ENCODE measurements at regions not wholly inside any gene's neighbourhood (a gene's known extent, or its start where the extent isn't known, plus 50 kb on each side); places are given as distances from the start of the nearest gene placed in this dataset.
A peak's percentile ranks its signal among the peaks of the same experiment; 100 is the strongest.

- no peaks in the 10 kb centered on the region for H3K27me3 Mint-ChIP-seq
Measured at GRCh38 chr5:93810780-93811179, 69.4 kb upstream of the POU5F2 start.

GRCh38 chr5:93809430-93809829 is 68.0 kb upstream of the POU5F2 start:
- H3K36me3 Mint-ChIP-seq (ENCODE audit: low read depth), result peaks cover 3% of the 10 kb centered on the region
- no peak for ATAC-seq

More at GRCh38 chr5:93810780-93811179, 69.4 kb upstream of the POU5F2 start:
- Mint-ChIP-seq H3K36me3 (ENCODE audit: low read depth) (peaks cover 3% of the 10 kb centered on the region), H3K4me3 (no peak overlapping the region), H3K4me1 (no peaks in the 10 kb centered on the region), H3K27ac (no peak overlapping the region)
- no peak for ATAC-seq
- no peaks in the 10 kb centered on the region for H3K9me3 ChIP-seq (ENCODE audit: control insufficient read depth, low read length, poor library complexity, severe bottlenecking)
- no peak for DNase-seq

GRCh38 chr5:93807846-93808245 is 66.4 kb upstream of the POU5F2 start:
- H3K4me1 Mint-ChIP-seq, result no peaks in the 10 kb centered on the region
- H3K4me3 Mint-ChIP-seq, result no peak overlapping the region
- no peak for DNase-seq
- no peak overlapping the region for H3K27ac Mint-ChIP-seq
- no peaks in the 10 kb centered on the region for H3K9me3 ChIP-seq (ENCODE audit: control insufficient read depth, low read length, poor library complexity, severe bottlenecking)
- no peak for ATAC-seq
- no peaks in the 10 kb centered on the region for H3K36me3 Mint-ChIP-seq (ENCODE audit: low read depth)
- no peaks in the 10 kb centered on the region for H3K27me3 Mint-ChIP-seq

More at GRCh38 chr5:93809430-93809829, 68.0 kb upstream of the POU5F2 start:
- Mint-ChIP-seq H3K27ac (no peak overlapping the region), H3K4me1 (no peaks in the 10 kb centered on the region), H3K4me3 (no peak overlapping the region), H3K27me3 (no peaks in the 10 kb centered on the region)
- DNase-seq, result no peak
- H3K9me3 ChIP-seq (ENCODE audit: control insufficient read depth, low read length, poor library complexity, severe bottlenecking), result no peaks in the 10 kb centered on the region

- H3K27me3 Mint-ChIP-seq, result no peaks in the 10 kb centered on the region
- no peaks in the 10 kb centered on the region for H3K9me3 ChIP-seq (ENCODE audit: control insufficient read depth, low read length, poor library complexity, severe bottlenecking)
- ATAC-seq, result no peak
- no peak overlapping the region for H3K27ac Mint-ChIP-seq
- no peak overlapping the region for H3K4me3 Mint-ChIP-seq
- no peaks in the 10 kb centered on the region for H3K4me1 Mint-ChIP-seq
- no peaks in the 10 kb centered on the region for H3K36me3 Mint-ChIP-seq (ENCODE audit: low read depth)
- DNase-seq, result no peak
Measured at GRCh38 chr5:93805616-93806379, 64.4 kb upstream of the POU5F2 start.

- ATAC-seq (no peak), DNase-seq (no peak)
- no peaks in the 10 kb centered on the region for H3K27me3 Mint-ChIP-seq
- H3K4me3 Mint-ChIP-seq, result no peak overlapping the region
- H3K36me3 Mint-ChIP-seq (ENCODE audit: low read depth), result no peaks in the 10 kb centered on the region
- no peaks in the 10 kb centered on the region for H3K9me3 ChIP-seq (ENCODE audit: control insufficient read depth, low read length, poor library complexity, severe bottlenecking)
- H3K27ac Mint-ChIP-seq, result no peak overlapping the region
- H3K4me1 Mint-ChIP-seq, result peaks cover 2% of the 10 kb centered on the region
Measured at GRCh38 chr5:93800988-93801811, 59.8 kb upstream of the POU5F2 start.

GRCh38 chr5:93794954-93795353 is 53.6 kb upstream of the POU5F2 start:
- Mint-ChIP-seq H3K4me3 (no peak overlapping the region), H3K4me1 (peaks cover 5% of the 10 kb centered on the region), H3K27me3 (no peaks in the 10 kb centered on the region), H3K27ac (no peak overlapping the region), H3K36me3 (ENCODE audit: low read depth) (peaks cover 4% of the 10 kb centered on the region)
- no peaks in the 10 kb centered on the region for H3K9me3 ChIP-seq (ENCODE audit: control insufficient read depth, low read length, poor library complexity, severe bottlenecking)
- no peak for ATAC-seq
- no peak for DNase-seq

- H3K36me3 Mint-ChIP-seq (ENCODE audit: low read depth), result peaks cover 4% of the 10 kb centered on the region
- no peaks in the 10 kb centered on the region for H3K27me3 Mint-ChIP-seq
- DNase-seq (no peak), ATAC-seq (no peak)
- no peak overlapping the region for H3K27ac Mint-ChIP-seq
- no peaks in the 10 kb centered on the region for H3K9me3 ChIP-seq (ENCODE audit: control insufficient read depth, low read length, poor library complexity, severe bottlenecking)
- H3K4me3 Mint-ChIP-seq, result no peak overlapping the region
- peaks cover 3% of the 10 kb centered on the region for H3K4me1 Mint-ChIP-seq
Measured at GRCh38 chr5:93793159-93793781, 51.9 kb upstream of the POU5F2 start.

- ATAC-seq (no peak), DNase-seq (no peak)
- H3K4me1 Mint-ChIP-seq, result peaks cover 3% of the 10 kb centered on the region
- no peaks in the 10 kb centered on the region for H3K9me3 ChIP-seq (ENCODE audit: control insufficient read depth, low read length, poor library complexity, severe bottlenecking)
- H3K36me3 Mint-ChIP-seq (ENCODE audit: low read depth), result peaks cover 4% of the 10 kb centered on the region
- peak overlapping the region; percentile 8 for H3K27ac Mint-ChIP-seq
- H3K4me3 Mint-ChIP-seq, result no peak overlapping the region
- no peaks in the 10 kb centered on the region for H3K27me3 Mint-ChIP-seq
Measured at GRCh38 chr5:93791518-93791972, 50.1 kb upstream of the POU5F2 start.

All from T-helper 17 cell (primary cell).